ENCODE measurements at regions not wholly inside any gene's neighbourhood (a gene's known extent, or its start where the extent isn't known, plus 50 kb on each side); places are given as distances from the start of the nearest gene placed in this dataset.
"Not testable (repeated sequence)": the region's sequence is repeated elsewhere in the genome, so short reads cannot be mapped to it uniquely, and the experiment has no call there.

DNA sequence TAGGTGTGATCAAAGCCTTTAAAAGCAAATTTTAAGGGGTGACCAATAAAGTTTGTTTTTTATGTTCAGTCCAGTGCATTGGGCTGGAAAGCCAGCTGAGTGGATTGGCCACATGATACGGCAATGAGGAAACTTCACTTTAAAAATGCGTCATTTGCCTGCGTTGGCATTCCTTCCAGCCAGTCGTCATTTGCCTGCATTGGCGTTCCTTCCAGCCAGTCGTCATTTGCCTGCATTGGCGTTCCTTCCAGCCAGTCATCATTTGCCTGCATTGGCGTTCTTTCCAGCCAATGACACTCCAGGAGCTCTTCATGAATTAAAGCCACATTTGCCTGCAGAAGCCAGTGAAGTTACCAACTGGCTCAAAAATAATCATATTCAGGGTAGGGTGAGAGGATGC is 378.6 kb downstream of the SMOC2 start:
- no peak overlapping the region for H3K27ac ChIP-seq
- DNase-seq (ENCODE audit: low read depth, low spot score), result no peak

- no peak overlapping the region for H3K27ac ChIP-seq
- no peak for DNase-seq (ENCODE audit: low read depth, low spot score)
These were observed 376.7 kb downstream of the SMOC2 start for GRCh38 chr6:168817558-168818159.

DNA sequence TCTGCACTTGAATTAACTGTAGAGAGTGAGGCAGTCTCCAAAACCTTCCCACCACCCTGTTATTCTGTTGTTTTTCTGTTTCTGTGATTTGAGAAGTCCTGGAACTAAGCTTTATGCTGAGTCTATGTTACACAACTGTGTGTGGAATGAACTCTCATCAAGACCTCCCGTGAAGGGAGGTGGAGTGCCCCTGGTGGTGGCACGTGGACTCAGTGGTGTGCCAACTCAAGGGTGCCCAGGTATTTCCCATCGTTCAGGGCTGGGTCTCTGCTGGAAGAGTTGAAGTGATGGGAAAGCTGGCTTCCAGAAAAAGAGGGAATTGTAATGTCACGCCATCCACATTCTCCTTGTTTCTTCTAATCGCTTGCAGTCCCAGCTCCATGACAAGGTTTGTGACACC is 374.2 kb downstream of the SMOC2 start:
- H3K27ac ChIP-seq, result no peak overlapping the region
- DNase-seq (ENCODE audit: low read depth, low spot score), result no peak

DNA sequence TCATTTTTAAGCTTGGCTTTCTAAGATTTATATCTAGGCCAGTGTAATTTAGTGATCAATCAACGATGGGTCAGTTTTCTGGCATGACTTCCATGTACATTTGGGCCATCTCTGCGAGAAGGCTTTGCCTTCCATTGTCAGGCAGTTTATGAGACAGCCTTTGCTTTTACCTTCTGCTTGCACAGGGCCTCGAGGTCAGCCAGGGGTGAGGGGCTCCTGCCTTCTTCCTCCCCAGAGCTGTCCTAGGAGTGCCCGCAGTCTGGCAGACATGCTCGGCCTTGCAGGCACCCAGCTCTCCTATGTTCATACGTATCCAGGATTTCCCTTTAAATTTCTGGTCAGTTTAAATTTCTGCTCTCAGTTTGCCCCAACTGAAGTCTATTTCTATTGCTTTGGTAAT is 367.2 kb downstream of the SMOC2 start:
- H3K27ac ChIP-seq, result no peak overlapping the region
- DNase-seq (ENCODE audit: low read depth, low spot score), result no peak

GRCh38 chr6:168804331-168804730 is 363.3 kb downstream of the SMOC2 start:
- H3K27ac ChIP-seq, result no peak overlapping the region
- no peak for DNase-seq (ENCODE audit: low read depth, low spot score)

GRCh38 chr6:168803874-168804273 is 362.9 kb downstream of the SMOC2 start:
- H3K27ac ChIP-seq, result no peak overlapping the region
- DNase-seq (ENCODE audit: low read depth, low spot score), result no peak

GRCh38 chr6:168799067-168799466 is 358.1 kb downstream of the SMOC2 start:
- DNase-seq (ENCODE audit: low read depth, low spot score), result no peak
- no peak overlapping the region for H3K27ac ChIP-seq

- DNase-seq (ENCODE audit: low read depth, low spot score), result no peak
- H3K27ac ChIP-seq, result no peak overlapping the region
These were observed 355.1 kb downstream of the SMOC2 start for GRCh38 chr6:168796106-168796505.

DNA sequence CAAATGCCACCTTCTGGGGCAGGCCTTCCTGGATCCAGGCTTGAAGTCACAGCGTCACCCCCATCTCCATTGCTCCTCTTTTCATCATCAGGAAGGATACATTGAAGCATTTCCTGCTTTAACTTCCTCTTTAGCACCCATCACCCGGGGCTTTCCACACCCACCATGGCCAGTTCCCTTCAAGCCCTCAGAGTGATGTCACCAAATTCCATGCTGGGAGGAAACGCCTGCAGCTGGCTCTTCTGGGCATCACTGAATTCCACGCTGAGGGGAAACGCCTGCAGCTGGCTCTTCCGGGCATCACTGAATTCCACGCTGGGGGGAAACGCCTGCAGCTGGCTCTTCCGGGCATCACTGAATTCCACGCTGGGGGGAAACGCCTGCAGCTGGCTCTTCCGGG is 354.6 kb downstream of the SMOC2 start:
- not testable (repeated sequence) for DNase-seq (ENCODE audit: low read depth, low spot score); H3K27ac ChIP-seq

GRCh38 chr6:168794491-168794890 is 353.5 kb downstream of the SMOC2 start:
- H3K27ac ChIP-seq, result no peak overlapping the region
- DNase-seq (ENCODE audit: low read depth, low spot score), result no peak

DNA sequence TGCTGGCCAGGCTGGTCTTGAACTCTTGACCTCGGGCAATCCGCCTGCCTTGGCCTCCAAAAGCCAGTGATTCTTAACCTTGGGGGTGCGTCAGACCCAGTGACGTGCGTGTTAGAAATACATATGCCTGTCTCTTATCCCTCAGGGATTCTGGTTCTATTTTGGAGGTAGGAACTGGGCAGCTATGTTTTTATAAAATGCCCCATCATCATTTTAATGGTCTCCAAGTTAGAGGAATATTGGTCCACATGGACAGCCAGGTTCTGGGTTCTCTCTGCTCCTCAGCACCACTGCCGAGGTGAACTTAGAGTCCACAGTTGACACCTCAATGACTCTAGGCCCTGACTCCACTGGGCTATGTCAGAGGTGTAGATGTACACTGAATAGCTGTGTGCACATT is 352.7 kb downstream of the SMOC2 start:
- DNase-seq (ENCODE audit: low read depth, low spot score), result no peak
- H3K27ac ChIP-seq, result no peak overlapping the region

DNA sequence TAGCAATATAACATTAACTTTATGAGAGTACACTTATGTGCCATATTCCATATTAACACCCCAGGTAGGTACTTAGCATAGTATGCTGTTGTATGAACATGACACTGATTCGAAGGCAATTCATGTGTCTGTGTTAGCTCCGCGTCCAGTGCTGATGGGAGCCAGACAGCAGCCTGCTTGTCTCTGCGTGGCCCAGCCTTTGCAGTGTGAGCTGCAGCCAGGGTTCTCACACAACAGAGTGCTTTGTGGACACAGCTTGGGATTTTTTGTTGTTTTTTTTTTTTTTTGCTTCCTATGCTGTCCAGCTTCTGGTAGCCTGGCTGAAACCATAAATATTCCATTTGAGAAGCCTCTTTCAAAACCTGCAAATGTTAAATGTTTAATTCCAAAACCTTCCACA is 350.9 kb downstream of the SMOC2 start:
- no peak overlapping the region for H3K27ac ChIP-seq
- no peak for DNase-seq (ENCODE audit: low read depth, low spot score)

DNA sequence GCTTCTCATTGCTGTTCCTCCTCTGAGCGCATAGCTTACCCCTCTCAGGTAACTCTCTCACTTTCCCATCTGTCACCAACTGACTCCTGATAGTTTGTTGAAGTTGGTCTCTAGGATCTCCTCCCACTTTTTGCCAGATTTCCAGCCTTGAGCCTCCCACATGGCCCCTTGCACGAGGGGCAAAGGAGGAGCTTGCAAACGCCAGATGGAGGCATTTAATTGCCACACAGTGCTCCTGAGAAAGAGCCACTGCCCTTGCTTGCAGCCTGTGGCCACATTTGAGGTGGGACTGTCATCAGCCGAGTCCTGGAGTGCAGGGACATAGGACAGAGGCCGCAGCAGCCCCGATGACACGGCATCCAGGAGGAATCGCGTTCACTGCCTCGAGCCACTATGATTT is 348.7 kb downstream of the SMOC2 start:
- H3K27ac ChIP-seq, result no peak overlapping the region
- DNase-seq (ENCODE audit: low read depth, low spot score), result no peak

DNA sequence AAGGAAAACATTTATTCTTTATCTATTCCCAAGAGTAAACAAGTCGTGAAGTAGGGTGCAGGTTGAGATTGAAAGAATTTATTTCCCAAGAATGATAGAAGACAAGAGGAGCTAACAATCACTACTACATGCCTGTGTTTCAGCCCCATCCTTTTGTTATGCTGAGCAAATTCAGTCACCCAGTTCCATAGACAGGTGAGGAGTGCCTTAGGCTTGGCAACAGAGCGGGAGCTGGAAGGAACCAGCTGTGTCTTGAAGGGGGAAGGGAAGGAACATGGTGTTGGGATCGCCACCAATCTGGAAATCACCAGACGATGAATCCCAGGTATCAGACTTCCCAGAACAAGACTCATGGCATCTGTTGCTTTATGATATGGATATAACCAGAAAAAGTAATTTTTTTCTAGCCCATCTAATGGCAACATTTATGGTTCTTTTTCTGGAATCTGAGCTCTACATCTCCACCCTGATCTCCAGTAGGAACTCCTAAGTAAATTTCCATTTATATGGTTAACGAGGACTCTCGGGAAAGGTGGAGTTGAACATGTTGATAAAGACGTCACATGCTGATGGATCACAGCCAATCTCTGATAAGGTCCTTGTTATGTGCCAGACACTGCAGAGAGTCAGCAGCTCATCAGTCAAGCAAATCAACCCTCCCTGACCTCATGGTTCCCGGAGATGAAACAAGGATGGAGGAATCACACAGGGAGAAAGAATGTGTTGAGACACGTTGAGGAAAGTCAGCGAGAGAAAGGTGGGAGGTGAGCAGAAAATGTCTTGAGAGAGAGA is 344.9 kb downstream of the SMOC2 start:
- DNase-seq (ENCODE audit: low read depth, low spot score), result no peak
- no peak overlapping the region for H3K27ac ChIP-seq

DNA sequence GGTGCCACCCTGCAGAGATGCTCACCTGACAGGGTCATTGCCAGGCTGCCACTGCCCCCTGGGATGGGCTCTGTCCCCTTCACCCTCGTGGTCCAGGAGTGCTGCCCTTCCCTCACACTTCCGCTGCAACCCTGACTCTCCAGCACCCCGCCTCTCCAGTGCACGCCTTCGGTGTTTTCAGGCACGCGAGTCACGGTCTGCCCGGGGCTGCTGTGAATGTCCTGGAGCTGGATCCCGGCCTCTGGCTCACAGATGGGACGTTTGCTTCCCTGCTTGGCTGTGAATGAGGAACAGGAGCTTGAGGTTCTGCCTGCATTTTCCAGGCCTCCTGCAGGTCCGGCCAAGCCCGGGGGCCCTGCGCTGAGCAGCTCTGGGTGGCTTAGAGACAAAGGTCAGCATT is 343.4 kb downstream of the SMOC2 start:
- no peak for DNase-seq (ENCODE audit: low read depth, low spot score)
- no peak overlapping the region for H3K27ac ChIP-seq

- DNase-seq (ENCODE audit: low read depth, low spot score), result no peak
- no peak overlapping the region for H3K27ac ChIP-seq
These were observed 342.7 kb downstream of the SMOC2 start for GRCh38 chr6:168783720-168784119.

DNA sequence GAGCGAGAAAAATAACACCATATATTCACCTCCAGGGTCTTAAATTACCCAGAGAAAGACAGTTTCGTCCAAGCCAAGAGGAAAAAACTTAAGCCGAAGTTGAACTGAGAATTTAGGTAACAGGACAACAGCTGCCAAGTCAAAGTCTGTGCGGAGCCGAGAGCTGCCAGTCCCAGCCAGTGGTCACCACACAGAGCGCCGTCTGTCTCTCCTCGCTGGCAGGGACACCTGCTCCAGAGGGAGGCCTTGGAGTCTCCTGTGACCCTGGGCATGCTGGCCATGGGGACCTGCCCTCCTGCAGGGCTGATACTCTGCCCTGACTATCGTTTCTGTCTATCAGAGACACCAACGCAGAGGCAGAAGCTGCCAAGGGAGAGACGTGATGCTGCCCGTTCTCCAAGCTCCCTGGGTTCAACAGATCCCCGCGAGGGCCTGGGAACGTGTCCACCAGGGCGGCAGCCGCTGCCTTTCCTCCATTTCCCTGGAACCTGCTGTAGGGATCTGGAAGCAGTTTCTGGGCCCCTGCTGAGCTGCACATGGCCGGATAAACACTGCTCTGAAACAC is 341.3 kb downstream of the SMOC2 start:
- H3K27ac ChIP-seq, result no peak overlapping the region
- DNase-seq (ENCODE audit: low read depth, low spot score), result no peak

GRCh38 chr6:168778201-168778600 is 337.2 kb downstream of the SMOC2 start:
- no peak overlapping the region for H3K27ac ChIP-seq
- DNase-seq (ENCODE audit: low read depth, low spot score), result no peak

DNA sequence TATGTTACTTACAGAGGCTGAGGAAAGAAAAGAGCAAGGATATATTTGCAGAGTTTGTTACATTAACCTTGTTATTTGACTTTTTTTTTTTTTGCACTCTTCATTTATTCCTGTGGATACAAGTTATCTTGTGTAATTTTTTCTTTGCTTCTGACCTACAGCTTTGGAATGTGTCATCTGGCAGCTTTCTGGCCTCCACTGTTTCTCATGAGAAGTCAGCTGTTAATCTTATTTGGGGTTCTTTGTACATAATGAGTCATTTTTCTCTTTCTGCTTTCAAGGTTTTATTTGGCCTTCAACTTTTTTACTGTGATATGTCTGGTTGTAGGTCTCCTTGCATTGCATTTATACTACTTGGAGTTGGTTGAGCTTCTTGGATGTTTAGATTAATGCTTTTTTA is 333.4 kb downstream of the SMOC2 start:
- H3K27ac ChIP-seq, result no peak overlapping the region
- DNase-seq (ENCODE audit: low read depth, low spot score), result no peak

DNA sequence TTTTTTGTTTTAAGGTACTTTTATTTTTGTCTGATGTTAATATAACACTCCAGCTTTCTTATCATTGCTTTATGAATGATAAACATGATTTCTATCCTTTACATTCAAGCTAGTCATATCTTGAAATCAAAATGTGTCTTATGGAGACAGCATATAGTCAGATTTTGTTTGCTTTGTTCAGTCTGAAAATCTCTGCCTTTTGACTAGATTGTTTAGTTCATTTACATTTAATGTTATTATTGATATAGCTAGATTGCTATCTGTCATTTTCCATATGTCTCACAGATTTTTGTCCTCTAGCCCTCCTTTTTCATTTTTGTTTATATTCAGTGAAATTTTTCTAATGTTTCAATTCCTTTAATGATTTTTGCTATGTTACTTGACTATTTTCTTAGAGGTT is 332.8 kb downstream of the SMOC2 start:
- no peak for DNase-seq (ENCODE audit: low read depth, low spot score)
- no peak overlapping the region for H3K27ac ChIP-seq

GRCh38 chr6:168765752-168766151 is 324.8 kb downstream of the SMOC2 start:
- DNase-seq (ENCODE audit: low read depth, low spot score), result no peak
- no peak overlapping the region for H3K27ac ChIP-seq

Data from epithelial cell of prostate (primary cell).